ENCODE measurements at regions not wholly inside any gene's neighbourhood (a gene's known extent, or its start where the extent isn't known, plus 50 kb on each side); places are given as distances from the start of the nearest gene placed in this dataset.

DNA sequence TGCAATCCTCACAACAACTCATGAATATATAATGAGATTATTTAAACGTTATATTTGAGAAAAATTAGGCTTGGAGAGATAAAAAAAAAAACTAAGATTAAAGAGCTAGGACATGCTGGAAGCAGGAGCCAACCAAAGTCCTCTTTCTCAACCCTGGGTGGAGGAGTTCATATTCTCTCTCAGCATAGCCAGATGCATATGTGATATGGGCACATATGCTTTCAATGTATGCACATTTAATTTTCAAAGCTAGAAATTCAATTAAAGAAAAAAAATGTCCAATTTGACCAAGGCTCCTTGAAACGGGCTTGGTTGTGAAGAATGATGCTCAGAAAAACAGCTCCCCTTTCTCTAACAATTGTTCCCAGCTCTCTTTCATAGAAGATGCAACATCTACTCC is 61.9 kb upstream of the GRIP1 start:
- no peaks in the 10 kb centered on the region for H3K27me3 ChIP-seq (ENCODE audit: insufficient read depth, low read length, poor library complexity, severe bottlenecking)

DNA sequence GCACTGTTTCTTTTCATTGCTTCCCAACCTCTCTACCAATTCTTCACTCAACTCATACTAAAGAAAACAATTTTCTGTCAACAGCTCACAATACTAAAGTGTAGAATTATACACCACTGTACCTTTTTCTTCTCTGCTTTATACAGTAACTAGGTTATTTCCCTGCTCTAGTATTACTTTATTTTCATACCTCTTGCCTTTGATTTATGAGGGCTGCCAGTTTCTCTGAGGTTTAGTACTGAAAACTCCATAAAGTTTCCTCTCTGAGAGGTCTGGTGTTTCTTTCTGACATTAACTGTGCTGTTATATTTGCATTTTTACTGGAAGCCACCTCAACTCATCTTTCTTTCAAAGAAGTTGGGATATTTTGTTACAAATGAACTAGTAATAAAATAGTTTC is 63.0 kb upstream of the GRIP1 start:
- Histone ChIP-seq H3F3A (ENCODE audit: low read depth) (no peaks in the 10 kb centered on the region), H3K79me2 (ENCODE audit: insufficient read depth, low read length) (no peaks in the 10 kb centered on the region), H3K9me2 (replicated peaks; ENCODE audit: low read depth, low read length) (no peaks in the 10 kb centered on the region), H3K36me3 (ENCODE audit: insufficient read depth, low read length) (no peaks in the 10 kb centered on the region), H3K9ac (ENCODE audit: low read depth, low read length, poor library complexity, severe bottlenecking) (no peak overlapping the region), H3K4me1 (ENCODE audit: insufficient read depth, low read length, poor library complexity, severe bottlenecking) (peaks cover 17% of the 10 kb centered on the region), H3K9me3 (ENCODE audit: insufficient read depth, low read depth, low read length) (no peaks in the 10 kb centered on the region), H3K4me3 (ENCODE audit: low read length, poor library complexity, severe bottlenecking) (no peak overlapping the region), H2AFZ (ENCODE audit: low read length) (peak overlapping the region; percentile 70), H3K4me2 (ENCODE audit: low read depth, low read length, poor library complexity, severe bottlenecking) (peak overlapping the region; percentile 47), H3K27me3 (ENCODE audit: insufficient read depth, low read length, poor library complexity, severe bottlenecking) (no peaks in the 10 kb centered on the region), H4K20me1 (ENCODE audit: insufficient read depth, low read length, poor library complexity, severe bottlenecking) (no peaks in the 10 kb centered on the region)
- TF ChIP-seq CTCF (conservative IDR thresholded peaks at IDR 0.05; ENCODE audit: low read length) (no peak), EZH2phosphoT487 (IDR thresholded peaks at IDR 0.05; ENCODE audit: borderline replicate concordance) (no peak)

More for the DNA sequence above, 61.9 kb upstream of the GRIP1 start:
- H3K9me3 ChIP-seq (ENCODE audit: insufficient read depth, low read depth, low read length) = no peaks in the 10 kb centered on the region
- H3K4me1 ChIP-seq (ENCODE audit: insufficient read depth, low read length, poor library complexity, severe bottlenecking) = peaks cover 17% of the 10 kb centered on the region
- no peak overlapping the region for H3K4me2 ChIP-seq (ENCODE audit: low read depth, low read length, poor library complexity, severe bottlenecking)
- H3F3A ChIP-seq (ENCODE audit: low read depth) = no peaks in the 10 kb centered on the region
- H3K4me3 ChIP-seq (ENCODE audit: low read length, poor library complexity, severe bottlenecking) = no peak overlapping the region
- H3K79me2 ChIP-seq (ENCODE audit: insufficient read depth, low read length) = no peaks in the 10 kb centered on the region
- H3K9ac ChIP-seq (ENCODE audit: low read depth, low read length, poor library complexity, severe bottlenecking) = no peak overlapping the region
- H3K36me3 ChIP-seq (ENCODE audit: insufficient read depth, low read length) = no peaks in the 10 kb centered on the region
- TF ChIP-seq CTCF (conservative IDR thresholded peaks at IDR 0.05; ENCODE audit: low read length) (no peak), EZH2phosphoT487 (IDR thresholded peaks at IDR 0.05; ENCODE audit: borderline replicate concordance) (no peak)
- no peaks in the 10 kb centered on the region for H3K9me2 ChIP-seq (replicated peaks; ENCODE audit: low read depth, low read length)
- H4K20me1 ChIP-seq (ENCODE audit: insufficient read depth, low read length, poor library complexity, severe bottlenecking) = no peaks in the 10 kb centered on the region
- no peak overlapping the region for H2AFZ ChIP-seq (ENCODE audit: low read length)

DNA sequence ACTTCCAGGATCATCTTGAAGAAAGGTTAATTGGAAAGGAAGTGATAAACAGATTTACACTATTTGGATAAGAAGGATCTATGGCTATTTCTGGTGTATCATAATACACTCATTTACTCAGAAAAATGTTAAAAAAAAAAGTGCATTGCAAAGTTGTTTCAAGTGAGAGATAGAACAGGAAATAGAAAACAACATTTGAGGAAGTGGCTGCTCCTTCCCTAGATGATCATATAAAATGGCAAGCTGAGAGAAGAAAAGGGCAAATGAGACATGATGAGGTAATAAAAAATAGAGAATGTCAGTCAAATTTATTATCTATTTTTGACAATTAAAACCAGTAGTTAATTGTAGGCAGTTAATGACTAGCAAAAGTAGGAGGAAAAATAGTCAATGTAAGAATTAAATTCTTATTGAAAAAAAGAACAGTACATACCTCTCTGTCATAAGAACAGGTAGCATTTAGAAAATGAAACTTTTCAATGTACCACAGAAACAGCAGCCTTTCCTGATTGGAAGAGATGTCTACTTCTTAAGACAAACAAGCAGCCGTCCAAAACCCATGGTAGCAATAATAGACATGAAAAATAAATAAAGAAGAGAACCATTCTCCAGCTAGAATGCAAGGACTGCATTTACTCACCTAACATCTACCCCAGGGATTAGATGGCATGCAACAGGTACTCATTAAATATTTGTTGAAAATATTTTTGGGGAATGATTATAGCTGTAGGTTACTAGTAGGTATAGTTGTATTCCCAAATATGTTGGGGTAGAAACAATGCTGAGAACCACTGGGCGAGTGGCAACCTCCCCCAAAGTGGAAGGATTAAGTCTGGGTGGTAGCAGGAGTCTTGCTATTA is 63.9 kb upstream of the GRIP1 start:
- no peaks in the 10 kb centered on the region for H3K9me3 ChIP-seq (ENCODE audit: insufficient read depth, low read depth, low read length)
- H3F3A ChIP-seq (ENCODE audit: low read depth) = no peaks in the 10 kb centered on the region
- no peaks in the 10 kb centered on the region for H4K20me1 ChIP-seq (ENCODE audit: insufficient read depth, low read length, poor library complexity, severe bottlenecking)
- H3K36me3 ChIP-seq (ENCODE audit: insufficient read depth, low read length) = no peaks in the 10 kb centered on the region
- no peak overlapping the region for H3K9ac ChIP-seq (ENCODE audit: low read depth, low read length, poor library complexity, severe bottlenecking)
- peak overlapping the region; percentile 47 for H3K4me2 ChIP-seq (ENCODE audit: low read depth, low read length, poor library complexity, severe bottlenecking)
- TF ChIP-seq EZH2phosphoT487 (IDR thresholded peaks at IDR 0.05; ENCODE audit: borderline replicate concordance) = no peak
- no peak for TF ChIP-seq CTCF (conservative IDR thresholded peaks at IDR 0.05; ENCODE audit: low read length)
- H3K9me2 ChIP-seq (replicated peaks; ENCODE audit: low read depth, low read length) = no peaks in the 10 kb centered on the region
- H3K27me3 ChIP-seq (ENCODE audit: insufficient read depth, low read length, poor library complexity, severe bottlenecking) = no peaks in the 10 kb centered on the region
- H3K79me2 ChIP-seq (ENCODE audit: insufficient read depth, low read length) = no peaks in the 10 kb centered on the region
- H3K4me1 ChIP-seq (ENCODE audit: insufficient read depth, low read length, poor library complexity, severe bottlenecking) = peaks cover 17% of the 10 kb centered on the region
- peak overlapping the region; percentile 70 for H2AFZ ChIP-seq (ENCODE audit: low read length)
- H3K4me3 ChIP-seq (ENCODE audit: low read length, poor library complexity, severe bottlenecking) = peak overlapping the region; percentile 16

Measured in Loucy (cell line).